Caco-2 (cell line): ENCODE measurements at regions not wholly inside any gene's neighbourhood (a gene's known extent, or its start where the extent isn't known, plus 50 kb on each side); places are given as distances from the start of the nearest gene placed in this dataset.
"Not testable (repeated sequence)": the region's sequence is repeated elsewhere in the genome, so short reads cannot be mapped to it uniquely, and the experiment has no call there.

Experiments used
- BruUV-seq: library from RNA; stranded (reverse); fragments of 400-500 nt; replicated peaks from 2 replicates; lab custom pipeline; 2021; lab: Mats Ljungman, UMichigan
- CTCF ChIA-PET: fragments of 300-600 bp; sonication (Branson Sonifier 250); formaldehyde crosslinking; loops from one replicate; lab custom pipeline; 2022; ENCODE audit warnings: antibody characterized with exemption; lab: Charles Lee
- POLR2A ChIA-PET: fragments of 300-600 bp; sonication (Branson Sonifier 250); formaldehyde crosslinking; loops from one replicate; lab custom pipeline; 2022; ENCODE audit warnings: antibody characterized with exemption; lab: Charles Lee
- DNase-seq, 2 experiments: peaks; one replicate each; pipeline versions ENCODE4 v3.0.0 to v3.0.0-alpha.2; 2020 to 2022
- H3K27me3 ChIP-seq: replicated peaks from 2 replicates; pipeline ENCODE4 v1.6.0; 2011; ENCODE audit warnings: low read length; ENCODE audit not compliant: control insufficient read depth, insufficient read depth
- H3K36me3 ChIP-seq: 2 replicates; pipeline ENCODE4 v1.5.1; 2011; ENCODE audit warnings: low read length; ENCODE audit not compliant: control insufficient read depth, insufficient read depth
- H3K4me1 ChIP-seq: fragments of 250-450 bp; sonication (Bioruptor Pico); 2 replicates; pipeline ENCODE4 v1.5.1; 2020; ENCODE audit warnings: mild to moderate bottlenecking
- H3K4me3 ChIP-seq: 2 replicates; pipeline ENCODE4 v1.5.1; 2011; ENCODE audit warnings: low read depth, mild to moderate bottlenecking, control low read depth, low read length
- H3K9me3 ChIP-seq: fragments of 250-450 bp; sonication (Bioruptor Pico); 2 replicates; pipeline ENCODE4 v1.5.1; 2020; ENCODE audit warnings: mild to moderate bottlenecking, moderate library complexity
- H3K27ac Mint-ChIP-seq: one replicate; pipeline ENCODE4 v1.8.0; 2022; ENCODE audit warnings: mixed read lengths; ENCODE audit not compliant: unreplicated experiment
- H3K27me3 Mint-ChIP-seq: one replicate; pipeline ENCODE4 v1.8.0; 2022; ENCODE audit warnings: mixed read lengths; ENCODE audit not compliant: insufficient read depth, unreplicated experiment
- H3K36me3 Mint-ChIP-seq: one replicate; pipeline ENCODE4 v1.8.0; 2022; ENCODE audit warnings: mild to moderate bottlenecking, mixed read lengths; ENCODE audit not compliant: insufficient read depth, unreplicated experiment
- H3K4me1 Mint-ChIP-seq: one replicate; pipeline ENCODE4 v1.8.0; 2022; ENCODE audit warnings: low read depth, mixed read lengths; ENCODE audit not compliant: unreplicated experiment
- H3K4me3 Mint-ChIP-seq: one replicate; pipeline ENCODE4 v1.8.0; 2022; ENCODE audit warnings: mild to moderate bottlenecking, moderate library complexity, mixed read lengths; ENCODE audit not compliant: unreplicated experiment
- H3K9me3 Mint-ChIP-seq: one replicate; pipeline ENCODE4 v1.8.0; 2022; ENCODE audit warnings: mixed read lengths; ENCODE audit not compliant: unreplicated experiment
- intact Hi-C: fragments of 100-400 bp; cut with micrococcal nuclease; formaldehyde crosslinking; loops from one replicate; pipeline ENCODE4 v1.10.0; 2022; ENCODE audit not compliant: unreplicated experiment
- TF ChIP-seq, protein P1 (sequence below), 2 experiments: fragments of 200-600 bp in 1 of 2; IDR thresholded peaks; 1 replicate in 1 of 2; 2 replicates in 1 of 2; pipeline versions ENCODE4 v1.5.1 to v1.8.0; 2011 to 2022; ENCODE audit warnings: antibody characterized with exemption in 1 of 2, control low read depth in 1 of 2, inconsistent platforms in 1 of 2, low read depth in 1 of 2, low read length in 1 of 2, mild to moderate bottlenecking in 1 of 2, moderate library complexity in 1 of 2; ENCODE audit not compliant: insufficient read depth in 1 of 2, severe bottlenecking in 1 of 2, unreplicated experiment in 1 of 2

DNA sequence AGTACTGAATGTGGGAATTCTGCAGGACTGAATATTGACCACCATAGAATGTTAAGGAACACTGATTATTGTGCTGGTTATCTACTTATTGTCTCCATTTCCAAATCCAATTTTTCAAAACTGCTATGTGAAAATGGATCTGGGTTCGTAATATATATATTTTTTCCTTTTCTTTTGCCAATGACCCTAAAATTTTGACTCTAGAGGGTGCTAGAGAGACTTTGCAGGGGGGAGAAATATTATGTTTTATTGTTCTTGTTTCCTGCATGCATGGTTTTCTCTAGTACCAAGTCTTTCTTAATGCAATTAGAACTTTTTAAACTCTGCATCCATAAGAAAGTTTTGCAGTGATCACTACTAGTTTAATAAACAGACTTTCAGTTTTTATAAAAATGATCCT lies 1256.9 kb downstream of the BRINP3 start:
- Histone ChIP-seq H3K36me3 (no peaks in the 10 kb centered on the region), H3K4me3 (no peak overlapping the region), H3K27me3 (no peaks in the 10 kb centered on the region), H3K4me1 (no peaks in the 10 kb centered on the region), H3K9me3 (no peaks in the 10 kb centered on the region)
- CTCF ChIA-PET, result no interaction called here
- BruUV-seq, result no TSS peak
- H3K27me3 Mint-ChIP-seq, result no peaks in the 10 kb centered on the region
- no peak overlapping the region for H3K27ac Mint-ChIP-seq
- no peaks in the 10 kb centered on the region for H3K4me1 Mint-ChIP-seq
- DNase-seq, result no peak
- intact Hi-C loops, result no loop called here
- TF ChIP-seq, protein P1, sequence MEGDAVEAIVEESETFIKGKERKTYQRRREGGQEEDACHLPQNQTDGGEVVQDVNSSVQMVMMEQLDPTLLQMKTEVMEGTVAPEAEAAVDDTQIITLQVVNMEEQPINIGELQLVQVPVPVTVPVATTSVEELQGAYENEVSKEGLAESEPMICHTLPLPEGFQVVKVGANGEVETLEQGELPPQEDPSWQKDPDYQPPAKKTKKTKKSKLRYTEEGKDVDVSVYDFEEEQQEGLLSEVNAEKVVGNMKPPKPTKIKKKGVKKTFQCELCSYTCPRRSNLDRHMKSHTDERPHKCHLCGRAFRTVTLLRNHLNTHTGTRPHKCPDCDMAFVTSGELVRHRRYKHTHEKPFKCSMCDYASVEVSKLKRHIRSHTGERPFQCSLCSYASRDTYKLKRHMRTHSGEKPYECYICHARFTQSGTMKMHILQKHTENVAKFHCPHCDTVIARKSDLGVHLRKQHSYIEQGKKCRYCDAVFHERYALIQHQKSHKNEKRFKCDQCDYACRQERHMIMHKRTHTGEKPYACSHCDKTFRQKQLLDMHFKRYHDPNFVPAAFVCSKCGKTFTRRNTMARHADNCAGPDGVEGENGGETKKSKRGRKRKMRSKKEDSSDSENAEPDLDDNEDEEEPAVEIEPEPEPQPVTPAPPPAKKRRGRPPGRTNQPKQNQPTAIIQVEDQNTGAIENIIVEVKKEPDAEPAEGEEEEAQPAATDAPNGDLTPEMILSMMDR (IDR thresholded peaks at IDR 0.05; ENCODE audit: insufficient read depth in 1 of 2, low read depth in 1 of 2, low read length in 1 of 2, severe bottlenecking in 1 of 2, unreplicated experiment in 1 of 2), result peak; percentile 23 to 53
- POLR2A ChIA-PET, result no interaction called here
- H3K36me3 Mint-ChIP-seq, result no peaks in the 10 kb centered on the region
- no peaks in the 10 kb centered on the region for H3K9me3 Mint-ChIP-seq
- H3K4me3 Mint-ChIP-seq, result no peak overlapping the region

DNA sequence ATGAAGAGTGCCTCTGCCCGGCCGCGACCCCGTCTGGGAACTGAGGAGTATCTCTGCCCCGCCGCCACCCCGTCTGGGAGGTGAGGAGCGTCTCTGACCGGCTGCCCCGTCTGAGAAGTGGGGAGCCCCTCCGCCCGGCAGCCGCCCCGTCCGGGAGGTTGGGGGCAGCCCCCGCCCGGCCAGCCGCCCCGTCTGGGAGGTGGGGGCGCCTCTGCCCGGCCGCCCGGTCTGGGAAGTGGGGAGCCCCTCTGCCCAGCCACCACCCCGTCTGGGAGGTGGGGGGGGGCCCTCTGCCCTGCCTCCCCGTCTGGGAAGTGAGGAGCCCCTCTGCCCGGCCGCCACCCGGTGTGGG lies 1251.9 kb downstream of the BRINP3 start:
- POLR2A ChIA-PET, H3K4me3 ChIP-seq, H3K27me3 Mint-ChIP-seq, H3K9me3 ChIP-seq, intact Hi-C loops, BruUV-seq, H3K4me1 ChIP-seq, H3K36me3 Mint-ChIP-seq, H3K9me3 Mint-ChIP-seq, CTCF ChIA-PET, DNase-seq, H3K36me3 ChIP-seq, H3K27ac Mint-ChIP-seq, H3K4me1 Mint-ChIP-seq, H3K4me3 Mint-ChIP-seq, H3K27me3 ChIP-seq: not testable (repeated sequence)

DNA sequence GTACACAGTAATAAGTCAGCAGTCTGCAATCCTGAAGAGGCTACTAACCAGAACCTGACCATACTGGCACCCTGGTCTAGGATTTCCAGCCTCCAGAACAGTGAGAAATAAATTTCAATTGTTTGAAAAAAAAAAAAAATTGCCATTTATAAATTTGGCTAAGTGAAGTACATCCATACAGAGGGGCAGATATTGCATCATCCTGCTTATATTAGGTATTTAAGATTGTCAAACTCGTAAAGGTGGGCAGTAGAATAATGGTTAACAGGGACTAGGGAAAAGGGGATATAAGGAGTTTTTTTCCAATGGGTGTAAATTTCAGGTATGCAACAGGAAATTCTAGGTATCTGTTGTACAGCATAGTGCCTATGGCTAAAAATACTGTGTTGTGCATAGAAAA lies 1250.9 kb downstream of the BRINP3 start:
- TF ChIP-seq, protein P1 (IDR thresholded peaks at IDR 0.05; ENCODE audit: insufficient read depth in 1 of 2, low read depth in 1 of 2, low read length in 1 of 2, severe bottlenecking in 1 of 2, unreplicated experiment in 1 of 2), result no peak
- Mint-ChIP-seq H3K36me3 (no peaks in the 10 kb centered on the region), H3K4me3 (no peak overlapping the region), H3K4me1 (no peaks in the 10 kb centered on the region), H3K9me3 (no peaks in the 10 kb centered on the region), H3K27ac (no peak overlapping the region), H3K27me3 (no peaks in the 10 kb centered on the region)
- no peaks in the 10 kb centered on the region for H3K27me3 ChIP-seq
- POLR2A ChIA-PET, result no interaction called here
- BruUV-seq, result no TSS peak
- intact Hi-C loops, result no loop called here
- no peak overlapping the region for H3K4me3 ChIP-seq
- no peaks in the 10 kb centered on the region for H3K36me3 ChIP-seq
- no peak for DNase-seq
- CTCF ChIA-PET, result no interaction called here
- no peaks in the 10 kb centered on the region for H3K9me3 ChIP-seq
- no peaks in the 10 kb centered on the region for H3K4me1 ChIP-seq

DNA sequence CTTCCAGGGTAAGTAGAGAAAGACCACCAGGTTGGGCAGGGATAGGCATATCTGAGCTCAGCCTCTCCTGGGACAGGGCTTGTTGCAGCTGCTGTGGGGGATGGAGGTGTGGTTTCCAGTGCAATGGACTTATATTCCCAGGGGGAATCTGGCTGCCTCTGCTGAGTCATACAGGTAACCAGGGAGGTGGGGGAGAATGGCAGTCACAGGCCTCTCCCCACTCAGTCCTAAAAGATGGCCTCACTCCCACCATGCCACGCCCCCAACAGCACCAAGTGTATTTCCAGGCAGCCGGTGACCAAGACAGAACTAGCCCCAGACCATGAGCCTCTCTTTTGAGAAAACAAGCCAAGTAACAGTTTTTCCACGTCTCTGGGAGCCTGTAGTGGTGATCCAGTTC lies 1240.7 kb downstream of the BRINP3 start:
- intact Hi-C loops, result no loop called here

More for the DNA sequence above, 1240.7 kb downstream of the BRINP3 start:
- no peak overlapping the region for H3K4me3 Mint-ChIP-seq
- no peaks in the 10 kb centered on the region for H3K4me1 Mint-ChIP-seq
- Histone ChIP-seq H3K9me3 (no peaks in the 10 kb centered on the region), H3K4me1 (no peaks in the 10 kb centered on the region), H3K27me3 (no peaks in the 10 kb centered on the region), H3K4me3 (no peak overlapping the region), H3K36me3 (no peaks in the 10 kb centered on the region)
- H3K36me3 Mint-ChIP-seq, result no peaks in the 10 kb centered on the region
- ChIA-PET CTCF (no interaction called here), POLR2A (no interaction called here)
- H3K27ac Mint-ChIP-seq, result no peak overlapping the region
- no TSS peak for BruUV-seq
- H3K27me3 Mint-ChIP-seq, result no peaks in the 10 kb centered on the region
- H3K9me3 Mint-ChIP-seq, result no peaks in the 10 kb centered on the region
- DNase-seq, result no peak
- TF ChIP-seq, protein P1 (IDR thresholded peaks at IDR 0.05; ENCODE audit: insufficient read depth in 1 of 2, low read depth in 1 of 2, low read length in 1 of 2, severe bottlenecking in 1 of 2, unreplicated experiment in 1 of 2), result no peak
